ENCODE measurements at regions not wholly inside any gene's neighbourhood (a gene's known extent, or its start where the extent isn't known, plus 50 kb on each side); places are given as distances from the start of the nearest gene placed in this dataset.
A peak's percentile ranks its signal among the peaks of the same experiment; 100 is the strongest.

DNA sequence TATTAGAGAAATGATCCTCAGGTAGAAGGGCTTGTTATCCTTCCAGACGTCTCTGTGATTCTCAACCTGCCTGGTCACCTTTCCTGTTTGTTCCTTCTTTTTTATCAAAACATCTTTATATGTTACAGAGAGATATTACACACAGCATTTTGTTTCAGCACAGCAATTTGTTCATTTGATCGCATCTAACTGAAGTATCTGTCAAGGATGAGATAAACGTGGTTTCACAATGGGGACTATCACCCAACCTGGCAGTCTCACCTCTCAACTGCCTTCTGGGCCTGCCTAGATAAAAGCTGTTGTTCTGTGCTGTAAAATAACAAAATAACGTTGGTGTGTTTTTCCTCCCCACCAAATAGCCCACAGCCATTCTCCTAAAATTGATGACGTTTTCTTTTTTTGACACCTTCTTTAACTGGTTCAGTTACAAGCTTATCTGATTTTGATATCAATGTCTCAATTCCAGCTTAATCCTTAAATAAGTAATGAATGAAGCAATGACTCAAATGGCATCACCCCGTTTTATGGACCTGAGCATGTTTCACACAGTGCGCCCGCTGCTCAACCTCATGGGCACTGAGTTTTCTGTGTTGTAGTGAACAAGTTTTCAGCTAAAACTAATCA, 367.9 kb upstream of the RUNX1 start:
- DNase-seq (ENCODE audit: low read depth, low spot score), result no peak
- no peak overlapping the region for H3K4me3 ChIP-seq (ENCODE audit: low read length)

DNA sequence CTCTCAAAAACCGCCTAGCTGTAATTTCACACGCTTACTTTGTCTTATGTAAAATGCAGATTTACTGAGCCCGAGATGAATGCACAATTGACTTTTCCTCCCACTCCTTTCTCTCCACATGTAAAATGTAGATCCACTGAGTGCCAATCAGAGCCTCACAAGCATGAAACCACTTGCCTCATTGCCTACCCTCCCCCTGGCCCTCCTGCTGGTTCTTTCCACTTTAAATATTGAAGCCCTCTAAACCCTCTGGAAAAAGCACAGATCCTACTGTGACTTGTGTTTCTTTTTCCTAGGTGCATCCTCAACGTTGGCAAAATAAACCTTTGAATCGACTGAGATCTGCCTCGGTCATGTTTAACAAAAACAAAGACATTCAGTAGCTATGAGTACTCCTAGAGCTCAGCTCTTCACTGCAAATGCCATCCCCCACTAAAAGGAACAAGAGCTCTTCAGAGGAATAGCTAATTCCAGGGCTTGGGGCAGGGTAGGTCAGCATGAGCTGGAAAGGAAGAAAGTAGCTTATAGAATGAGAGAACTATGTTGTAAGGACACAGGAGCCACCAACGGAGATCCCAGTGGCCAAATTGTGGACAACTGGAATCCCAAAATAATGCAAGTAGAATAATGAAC, 365.5 kb upstream of the RUNX1 start:
- H3K4me3 ChIP-seq (ENCODE audit: low read length), result no peak overlapping the region
- no peak for DNase-seq (ENCODE audit: low read depth, low spot score)

DNA sequence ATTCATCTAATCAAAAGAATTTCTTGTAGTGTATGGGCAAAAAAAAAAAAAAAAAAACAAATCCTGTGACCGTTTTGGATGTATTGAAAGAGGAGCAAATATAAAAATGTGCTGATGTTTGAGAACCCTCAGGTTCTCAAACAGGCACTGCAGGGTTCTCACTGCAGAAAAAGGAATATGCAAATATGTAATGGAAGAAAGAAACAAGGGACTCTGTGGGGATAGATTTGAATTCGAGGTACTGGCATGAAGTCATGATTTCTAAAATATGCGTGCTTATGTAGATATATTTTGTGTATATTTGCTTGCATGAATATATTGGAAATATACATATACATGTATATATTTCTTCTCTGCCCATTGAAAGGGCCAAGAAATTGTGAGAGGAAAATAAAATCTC, 365.0 kb upstream of the RUNX1 start:
- H3K4me3 ChIP-seq (ENCODE audit: low read length), result no peak overlapping the region
- no peak for DNase-seq (ENCODE audit: low read depth, low spot score)

DNA sequence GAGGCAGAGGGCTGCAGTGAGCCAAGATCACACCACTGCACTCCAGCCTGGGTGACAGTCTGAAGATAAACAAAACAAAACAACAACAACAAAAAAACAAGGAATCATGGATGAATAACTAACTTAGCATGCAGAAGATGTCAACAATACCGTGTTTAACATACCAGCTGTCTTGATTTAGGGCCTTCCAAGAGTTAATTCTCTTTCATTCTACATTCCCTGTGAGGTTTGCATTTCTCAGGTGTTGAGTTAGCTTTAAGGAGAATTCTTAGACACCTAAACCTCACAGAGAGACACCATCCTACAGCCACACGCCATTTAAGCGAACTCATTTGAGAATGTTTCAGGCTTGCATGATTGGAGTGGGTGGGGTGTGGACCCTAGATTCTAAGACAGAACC, 363.1 kb upstream of the RUNX1 start:
- H3K4me3 ChIP-seq (ENCODE audit: low read length), result no peak overlapping the region
- DNase-seq (ENCODE audit: low read depth, low spot score), result no peak

DNA sequence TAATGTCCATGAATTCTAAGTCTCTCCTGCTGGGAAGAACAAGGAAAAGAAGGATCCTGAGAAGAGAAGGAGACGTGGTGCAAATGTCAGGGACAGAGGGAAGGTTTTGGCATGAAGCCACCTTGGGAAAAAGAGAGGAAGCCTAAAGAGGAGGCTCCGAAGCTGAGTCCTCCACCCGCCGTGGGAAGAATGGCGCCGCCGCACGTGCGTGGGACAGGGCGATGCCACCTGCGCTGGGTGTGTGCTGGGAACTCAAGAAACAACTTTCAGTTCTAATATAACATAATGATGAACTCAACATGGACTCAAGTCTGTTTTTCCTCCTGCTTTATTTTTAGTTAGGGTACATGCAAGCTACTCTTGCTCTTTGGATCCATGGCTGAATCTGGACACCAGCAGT, 362.3 kb upstream of the RUNX1 start:
- no peak overlapping the region for H3K4me3 ChIP-seq (ENCODE audit: low read length)
- DNase-seq (ENCODE audit: low read depth, low spot score), result no peak

DNA sequence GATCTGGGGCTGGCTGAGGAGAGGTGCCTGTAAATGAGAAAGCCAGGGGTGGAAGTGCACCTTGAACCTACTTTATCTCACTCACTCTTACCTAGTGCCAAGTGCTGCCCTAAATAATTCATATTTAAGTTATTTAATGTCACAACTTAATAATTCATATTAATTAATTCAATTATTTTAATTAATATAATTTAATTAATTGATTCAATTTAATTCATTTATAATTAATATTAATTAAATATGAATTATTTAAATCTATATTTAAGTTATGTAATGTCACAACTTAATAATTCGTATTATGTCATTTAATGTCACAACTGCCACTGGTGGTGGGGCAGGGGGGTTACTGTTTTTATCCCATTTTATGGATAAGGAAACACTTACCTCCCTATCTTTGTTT, 361.6 kb upstream of the RUNX1 start:
- H3K4me3 ChIP-seq (ENCODE audit: low read length), result no peak overlapping the region
- DNase-seq (ENCODE audit: low read depth, low spot score), result no peak

DNA sequence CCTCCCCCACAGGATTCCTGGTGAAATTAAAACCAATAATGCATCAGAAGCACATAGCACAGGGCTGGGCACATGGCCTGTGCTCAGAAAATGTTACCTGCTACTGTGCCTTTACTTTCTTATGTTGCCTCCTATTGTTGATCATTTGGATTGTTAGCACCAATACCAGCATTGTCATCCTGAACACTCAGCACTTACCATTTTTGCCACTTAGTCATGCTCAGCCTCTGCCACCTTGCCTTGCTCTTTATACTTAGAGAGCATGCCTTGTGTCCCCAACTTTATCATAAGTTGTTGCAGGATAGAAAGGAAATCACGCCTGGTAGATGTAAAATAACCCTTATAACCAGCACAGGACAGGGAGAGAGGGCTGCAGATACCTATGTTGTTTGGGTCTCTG, 361.0 kb upstream of the RUNX1 start:
- no peak for DNase-seq (ENCODE audit: low read depth, low spot score)
- no peak overlapping the region for H3K4me3 ChIP-seq (ENCODE audit: low read length)

DNA sequence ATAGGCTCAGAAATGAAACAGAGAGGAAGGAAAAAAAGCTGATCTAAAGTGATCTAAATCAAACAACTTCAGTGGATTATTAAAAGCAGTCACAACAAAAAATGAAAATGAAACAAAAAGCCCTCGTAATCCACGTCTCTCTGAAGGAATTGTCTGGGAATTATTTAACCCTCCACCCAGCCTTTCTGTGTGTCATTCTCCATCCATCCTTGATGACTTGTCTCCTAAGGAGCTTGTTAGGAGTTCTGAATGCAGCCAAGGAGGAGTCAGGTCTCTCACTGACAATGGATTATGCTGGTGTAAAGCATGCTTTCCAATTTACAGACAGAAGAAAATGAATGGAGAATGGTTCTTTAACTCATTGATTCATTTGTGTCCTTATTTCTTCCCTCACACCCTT, 359.3 kb upstream of the RUNX1 start:
- H3K4me3 ChIP-seq (ENCODE audit: low read length), result no peak overlapping the region

DNA sequence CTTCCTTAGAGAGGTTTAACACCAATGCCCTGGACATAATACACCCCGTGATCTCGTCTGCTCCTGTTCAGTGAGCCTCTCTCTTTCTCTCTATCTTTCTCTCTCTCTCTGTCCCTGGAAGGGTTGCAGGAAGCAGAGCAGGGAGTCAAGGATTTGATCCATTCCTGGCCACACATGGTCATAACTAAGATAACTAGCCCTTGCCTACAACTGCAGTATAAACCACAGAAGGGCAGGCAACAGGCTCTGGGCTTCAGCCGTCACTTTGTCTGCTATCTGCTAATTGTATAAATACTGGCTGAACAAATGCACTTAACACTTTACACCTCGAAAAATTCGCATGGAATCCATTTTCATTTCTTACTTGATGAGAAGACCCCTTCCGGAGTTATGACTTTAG, 357.5 kb upstream of the RUNX1 start:
- H3K4me3 ChIP-seq (ENCODE audit: low read length), result no peak overlapping the region
- DNase-seq (ENCODE audit: low read depth, low spot score), result no peak

More for the DNA sequence above, 359.3 kb upstream of the RUNX1 start:
- DNase-seq (ENCODE audit: low read depth, low spot score), result no peak

DNA sequence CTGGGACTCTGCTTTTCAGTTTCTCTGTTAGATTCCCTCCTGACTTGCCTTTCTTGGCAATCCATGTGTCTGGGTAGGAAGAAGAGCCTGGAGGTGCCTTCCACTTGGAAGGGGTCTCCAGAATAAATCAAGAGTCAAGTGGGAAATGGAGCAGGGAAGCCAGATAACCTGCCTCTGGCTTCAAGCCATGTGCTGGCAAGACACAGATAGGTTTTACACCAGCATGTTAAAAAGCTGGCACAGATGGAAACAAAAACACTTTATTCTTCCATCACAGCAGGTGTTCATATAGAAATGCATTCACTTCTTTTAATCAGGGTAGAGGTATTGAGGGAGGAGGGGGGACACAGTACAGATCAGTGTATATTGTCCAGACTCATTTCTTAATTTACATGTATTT, 356.9 kb upstream of the RUNX1 start:
- no peak overlapping the region for H3K4me3 ChIP-seq (ENCODE audit: low read length)
- no peak for DNase-seq (ENCODE audit: low read depth, low spot score)

DNA sequence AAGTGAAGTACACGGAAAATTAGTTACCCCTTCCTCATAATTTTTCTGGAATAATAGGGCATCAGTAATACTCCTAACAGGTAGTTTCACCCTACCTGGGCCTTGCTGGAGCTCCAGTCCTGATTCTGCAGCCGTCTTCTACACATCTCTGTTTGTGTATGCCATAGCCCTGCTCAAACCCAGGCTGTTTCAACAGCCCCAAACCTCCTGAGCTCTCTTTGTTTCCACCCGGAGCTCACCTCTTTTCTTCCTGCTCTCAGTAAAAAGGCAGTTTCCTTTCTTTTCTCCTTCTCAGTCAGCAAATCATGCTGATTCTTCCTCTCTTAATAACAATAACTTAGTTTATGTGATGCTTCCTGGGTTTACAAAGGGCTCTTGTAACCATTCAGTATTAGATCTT, 355.1 kb upstream of the RUNX1 start:
- H3K4me3 ChIP-seq (ENCODE audit: low read length), result no peak overlapping the region
- DNase-seq (ENCODE audit: low read depth, low spot score), result no peak

DNA sequence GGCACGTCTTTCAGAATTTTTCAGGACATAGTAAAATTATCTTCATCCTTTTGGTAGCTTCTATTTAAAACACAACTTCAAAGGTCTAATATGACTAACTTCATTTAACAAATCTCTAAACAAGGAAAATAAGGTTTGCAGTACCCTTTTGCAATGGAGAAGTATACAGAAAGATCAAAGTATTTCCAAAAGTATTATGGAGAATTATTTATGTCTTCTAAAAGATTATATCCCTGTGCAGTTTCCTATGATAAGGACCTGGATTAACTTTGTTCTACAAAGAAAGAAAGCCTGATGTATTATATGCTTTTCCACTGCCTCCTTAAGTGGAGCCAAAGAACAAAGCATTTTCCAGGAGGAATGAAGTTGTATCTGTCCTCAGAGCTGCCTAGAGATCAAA, 353.0 kb upstream of the RUNX1 start:
- no peak overlapping the region for H3K4me3 ChIP-seq (ENCODE audit: low read length)
- no peak for DNase-seq (ENCODE audit: low read depth, low spot score)

DNA sequence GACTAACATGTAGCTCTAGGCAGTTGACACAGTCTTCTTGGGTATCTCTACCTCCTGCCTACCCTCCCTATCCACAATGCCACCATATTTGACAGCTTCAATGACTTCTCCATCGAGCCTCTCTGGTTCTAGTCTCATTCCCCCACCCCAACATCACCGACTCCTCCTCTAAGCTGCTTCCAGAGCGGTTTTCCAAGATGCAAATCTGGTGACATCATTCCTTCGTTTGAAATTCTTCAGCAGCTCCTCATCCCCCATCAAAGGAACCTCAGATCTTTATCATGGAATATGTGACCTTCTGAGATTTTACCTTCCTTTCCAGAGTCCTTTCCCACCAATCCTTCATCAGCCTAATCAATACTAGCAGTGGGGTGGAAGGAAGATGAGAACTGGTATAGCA, 352.4 kb upstream of the RUNX1 start:
- no peak overlapping the region for H3K4me3 ChIP-seq (ENCODE audit: low read length)
- DNase-seq (ENCODE audit: low read depth, low spot score), result no peak

DNA sequence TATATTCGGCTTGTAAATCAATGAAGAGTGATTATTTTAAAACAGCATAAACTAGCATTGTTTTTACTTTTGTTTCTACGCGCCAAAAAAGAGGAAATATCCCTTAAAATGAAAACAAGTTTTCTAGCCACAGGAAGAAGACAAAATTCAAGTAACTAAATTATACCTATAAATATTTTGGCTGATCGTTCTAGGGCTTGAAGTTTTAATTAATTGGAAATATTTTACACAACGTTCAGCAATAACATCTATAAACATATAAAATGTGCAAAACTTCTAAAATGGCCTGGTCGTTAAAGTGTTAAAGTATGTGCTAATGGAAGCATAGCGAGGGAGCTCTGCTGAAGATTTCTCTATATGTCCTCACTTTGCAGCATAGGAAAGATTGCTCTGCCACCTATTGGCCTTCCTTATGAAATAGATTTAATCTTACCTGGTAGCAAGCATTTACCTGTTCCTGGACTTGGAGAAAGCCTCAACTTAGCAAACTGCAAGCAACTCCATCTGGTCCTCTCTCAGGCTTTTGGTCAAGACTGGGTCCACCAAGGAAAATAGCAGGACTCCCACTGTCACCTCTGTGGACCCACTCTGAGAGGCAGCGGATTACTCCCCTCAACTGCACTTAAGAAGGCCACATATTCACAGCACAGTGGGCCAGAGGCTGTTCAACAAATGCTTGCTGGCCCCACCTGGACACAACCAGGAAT, 351.3 kb upstream of the RUNX1 start:
- DNase-seq (ENCODE audit: low read depth, low spot score), result peak; percentile 89
- H3K4me3 ChIP-seq (ENCODE audit: low read length), result peak overlapping the region; percentile 26

DNA sequence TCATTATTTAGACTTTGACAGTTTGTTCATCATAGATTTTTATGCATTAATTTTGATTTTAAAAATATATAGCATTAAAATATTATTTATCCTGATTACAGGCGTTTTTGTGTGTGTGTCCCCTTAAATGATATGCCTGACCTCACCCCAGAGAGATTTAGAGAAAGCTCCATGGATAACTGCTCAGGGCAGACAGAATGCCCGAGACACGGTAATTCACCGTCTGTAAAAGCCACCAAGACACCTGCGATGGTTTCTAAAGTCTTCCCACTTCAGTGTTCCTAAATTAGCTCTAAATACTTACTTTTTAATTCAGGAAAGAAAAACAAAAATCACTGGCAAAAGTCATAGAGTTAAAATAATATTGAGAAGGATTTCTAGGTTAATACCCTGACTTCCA, 350.6 kb upstream of the RUNX1 start:
- peak; percentile 14 for DNase-seq (ENCODE audit: low read depth, low spot score)
- peak overlapping the region; percentile 26 for H3K4me3 ChIP-seq (ENCODE audit: low read length)

DNA sequence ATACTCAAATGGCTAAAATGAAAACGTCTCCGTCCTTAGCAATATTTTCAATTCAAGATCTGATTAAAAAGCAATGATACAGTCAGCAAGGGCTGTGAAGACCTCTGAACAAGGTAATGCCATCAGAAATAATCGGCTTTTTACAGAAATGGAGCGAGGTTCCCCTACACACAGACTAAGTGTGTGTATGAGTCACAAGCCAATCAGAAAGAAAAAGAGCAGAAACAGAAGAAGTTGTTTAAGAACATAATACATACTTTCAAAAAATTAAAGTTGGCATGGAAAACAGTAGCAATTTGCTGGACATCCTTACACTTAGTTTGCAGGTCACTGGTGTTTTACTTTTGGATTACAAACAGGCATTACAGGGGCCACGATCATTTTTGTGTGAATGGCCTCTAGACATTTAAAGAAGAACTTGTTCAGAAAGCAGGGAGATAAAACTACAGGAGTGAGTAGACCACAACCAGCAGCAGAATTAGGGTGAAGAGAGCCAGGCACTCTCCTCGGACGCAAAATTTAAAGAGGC, 350.0 kb upstream of the RUNX1 start:
- H3K4me3 ChIP-seq (ENCODE audit: low read length), result peak overlapping the region; percentile 1

DNA sequence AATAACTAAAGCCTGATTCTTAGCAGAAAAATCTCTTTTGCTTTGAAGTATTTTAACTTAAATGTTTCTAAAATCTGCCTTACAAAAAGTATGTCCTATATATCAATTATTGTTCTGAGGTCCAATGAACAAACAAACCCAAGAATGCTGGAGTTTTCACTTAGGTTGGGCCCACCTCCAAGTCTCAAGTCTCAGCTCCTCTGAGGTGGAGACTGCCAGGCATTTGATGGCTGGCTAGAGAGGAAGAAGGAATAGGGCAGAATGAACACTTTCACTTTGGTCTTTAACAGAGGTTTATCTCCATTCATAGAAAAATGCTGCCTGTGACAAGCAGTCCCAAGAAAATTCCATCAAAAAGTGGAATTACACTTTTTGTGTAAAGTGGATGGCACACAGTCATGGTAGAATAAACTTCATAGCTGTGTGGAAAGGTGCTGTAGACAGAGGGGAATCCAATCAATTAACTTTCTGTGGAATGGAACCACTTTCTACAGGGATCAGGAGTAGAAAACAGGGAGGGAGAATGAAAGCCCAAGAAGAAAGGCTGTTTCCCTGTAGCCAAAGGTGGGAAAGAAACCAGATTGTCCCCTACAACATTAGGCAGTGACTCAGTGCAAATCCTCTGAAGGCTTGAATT, 349.4 kb upstream of the RUNX1 start:
- peak overlapping the region; percentile 15; the same call in 1 of the 2 replicates for H3K4me3 ChIP-seq (ENCODE audit: low read length)
- no peak for DNase-seq (ENCODE audit: low read depth, low spot score)

More for the DNA sequence above, 350.0 kb upstream of the RUNX1 start:
- DNase-seq (ENCODE audit: low read depth, low spot score), result no peak

DNA sequence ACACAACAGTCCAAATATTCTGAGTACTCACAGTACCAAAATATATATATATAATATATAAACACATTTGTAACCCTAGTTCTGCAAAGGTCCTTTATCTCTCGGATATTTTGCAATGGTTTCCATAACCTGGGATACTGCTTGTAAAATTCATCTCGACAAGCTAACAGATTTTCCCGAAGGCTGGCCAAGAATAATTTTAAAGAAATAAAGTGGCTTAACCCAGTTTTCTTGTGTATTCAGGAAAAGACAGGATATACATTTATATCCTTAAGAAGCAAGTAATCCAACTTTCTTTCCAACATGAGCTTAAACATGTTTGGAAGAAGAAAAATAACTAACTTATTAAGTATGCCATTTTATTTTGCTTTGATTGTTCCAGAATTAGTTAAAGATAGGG, 348.7 kb upstream of the RUNX1 start:
- H3K4me3 ChIP-seq (ENCODE audit: low read length), result no peak overlapping the region

DNA sequence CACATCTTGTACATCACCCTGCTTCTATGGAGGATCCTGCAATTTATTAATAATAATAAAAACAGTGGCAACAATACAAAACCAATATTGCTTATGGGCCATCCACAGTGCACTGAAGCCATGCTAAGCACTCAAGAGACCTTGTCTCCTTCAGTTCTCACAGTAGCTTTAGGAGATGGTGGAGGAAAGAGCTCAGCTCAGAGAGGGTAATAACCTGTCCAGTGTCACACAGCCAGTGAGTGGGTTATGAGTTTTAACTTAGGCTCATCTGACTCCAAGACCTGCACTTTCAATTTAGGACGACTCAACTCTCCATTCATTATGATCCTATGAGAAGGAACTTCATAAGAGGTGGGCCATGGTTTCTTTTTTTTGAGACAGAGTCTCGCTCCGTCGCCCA, 347.6 kb upstream of the RUNX1 start:
- DNase-seq (ENCODE audit: low read depth, low spot score), result no peak
- no peak overlapping the region for H3K4me3 ChIP-seq (ENCODE audit: low read length)

More for the DNA sequence above, 348.7 kb upstream of the RUNX1 start:
- DNase-seq (ENCODE audit: low read depth, low spot score), result no peak

DNA sequence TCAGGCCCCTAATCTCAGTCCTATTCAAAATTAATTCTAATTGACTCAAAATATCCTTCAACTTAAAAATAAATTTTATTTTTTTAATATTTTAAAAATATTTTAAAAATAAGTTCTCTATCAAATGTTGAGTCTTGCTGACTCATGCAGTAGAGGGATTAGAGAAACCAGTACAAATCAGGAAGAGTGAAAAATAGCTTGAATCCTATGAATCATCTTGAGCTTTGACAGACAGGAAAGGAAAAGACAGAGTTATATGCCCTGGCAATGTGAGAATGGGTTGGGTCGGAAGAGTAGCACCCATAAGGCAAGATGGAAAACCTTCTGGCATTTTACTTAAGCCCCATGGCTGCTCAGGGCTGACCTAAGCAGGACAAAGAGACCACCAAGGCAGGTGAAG, 346.6 kb upstream of the RUNX1 start:
- DNase-seq (ENCODE audit: low read depth, low spot score), result no peak
- no peak overlapping the region for H3K4me3 ChIP-seq (ENCODE audit: low read length)
